GF-D8 (cell line): ENCODE measurements at regions not wholly inside any gene's neighbourhood (a gene's known extent, or its start where the extent isn't known, plus 50 kb on each side); places are given as distances from the start of the nearest gene placed in this dataset.

Experiments
- DNase-seq: peaks from one replicate; lab custom pipeline; 2025; lab: John Stamatoyannopoulos, UW

- DNase-seq = no peak
These were observed 58.3 kb upstream of the STXBP1 start for GRCh38 chr9:127553793-127554192.

DNA sequence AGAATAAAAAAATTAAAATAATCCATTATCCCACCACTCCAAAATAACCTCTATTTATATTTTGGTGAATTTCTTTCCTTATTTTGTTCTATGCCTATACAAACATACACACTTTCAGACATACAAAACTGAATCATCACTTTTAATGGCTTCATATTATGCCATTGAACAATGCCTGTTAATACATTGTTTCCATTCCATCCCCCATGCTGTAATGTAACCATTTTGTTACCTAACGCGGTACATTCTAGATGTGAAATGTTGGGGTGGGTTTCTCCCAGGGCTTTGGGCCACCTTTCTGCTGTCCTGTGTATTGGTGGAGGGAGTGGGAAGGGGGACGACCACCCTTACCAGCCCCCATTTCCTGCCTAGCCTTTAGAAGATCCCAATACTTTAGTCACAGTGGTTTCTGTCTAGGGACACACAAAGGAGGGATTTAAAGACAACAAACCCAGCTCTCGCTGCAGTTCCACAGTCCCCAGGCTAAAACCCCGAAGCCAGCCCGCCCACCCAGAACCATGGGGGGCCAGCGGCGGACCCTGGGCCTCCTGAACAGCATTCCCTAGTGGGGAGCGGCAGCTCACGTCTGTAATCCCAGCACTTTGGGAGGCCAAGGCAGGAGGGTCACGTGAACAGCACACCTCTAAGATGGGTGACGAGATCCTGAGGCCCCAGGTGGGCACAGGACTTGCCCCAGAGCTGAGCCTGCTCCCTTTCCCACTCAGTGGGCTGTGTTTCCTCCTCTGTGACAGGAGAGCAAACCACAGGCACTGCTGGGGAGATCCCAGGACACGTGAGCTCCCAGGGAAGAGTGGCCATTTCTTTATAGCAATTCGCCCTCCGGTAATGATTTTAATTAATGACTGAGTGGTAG lies 56.9 kb upstream of the STXBP1 start:
- DNase-seq = no peak

DNA sequence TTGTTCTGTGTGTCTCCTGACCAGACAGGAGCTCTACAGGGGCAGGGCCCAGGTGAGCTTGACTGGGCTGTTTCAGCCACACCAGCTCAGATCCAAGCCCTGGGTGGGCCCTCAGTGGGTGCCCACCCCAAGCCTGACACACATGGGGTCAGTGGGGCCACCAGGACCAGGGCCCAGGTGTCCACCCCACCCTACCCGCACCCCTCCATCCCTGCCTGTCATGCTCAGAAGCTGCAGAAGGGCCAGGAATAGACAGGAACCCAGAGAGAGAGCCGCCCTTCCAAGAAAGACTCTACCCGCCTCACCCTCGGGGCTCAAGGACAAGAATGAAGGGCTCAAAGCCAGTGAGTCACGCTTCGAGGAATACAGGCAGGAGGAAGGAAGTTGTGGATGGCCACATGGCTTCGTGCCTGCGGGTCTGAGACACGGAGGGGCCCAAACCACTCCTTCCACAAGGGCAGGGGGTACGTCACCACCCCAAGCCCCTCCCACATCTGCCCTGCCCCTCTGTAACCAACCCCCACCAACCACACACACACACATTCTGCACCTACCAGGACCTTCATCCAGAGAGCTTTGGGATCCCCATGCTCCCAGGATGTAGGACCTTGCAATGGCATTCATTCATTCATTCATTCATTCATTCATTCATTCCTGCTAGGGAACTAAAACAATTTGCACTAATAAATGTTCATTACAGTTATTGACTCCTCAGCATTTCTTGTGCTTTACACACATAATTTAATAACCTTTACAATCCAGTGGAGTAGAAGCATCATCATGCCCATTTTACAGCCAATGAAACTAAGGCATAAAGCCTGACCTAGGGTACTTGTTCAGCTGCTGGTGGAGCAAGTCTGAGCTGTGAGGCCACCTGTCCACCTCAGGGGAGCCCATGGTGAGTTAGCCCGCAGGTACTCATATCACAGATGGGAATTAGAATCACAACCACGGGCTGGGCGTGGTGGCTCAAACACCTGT lies 55.9 kb upstream of the STXBP1 start:
- DNase-seq = peak; percentile 91

DNA sequence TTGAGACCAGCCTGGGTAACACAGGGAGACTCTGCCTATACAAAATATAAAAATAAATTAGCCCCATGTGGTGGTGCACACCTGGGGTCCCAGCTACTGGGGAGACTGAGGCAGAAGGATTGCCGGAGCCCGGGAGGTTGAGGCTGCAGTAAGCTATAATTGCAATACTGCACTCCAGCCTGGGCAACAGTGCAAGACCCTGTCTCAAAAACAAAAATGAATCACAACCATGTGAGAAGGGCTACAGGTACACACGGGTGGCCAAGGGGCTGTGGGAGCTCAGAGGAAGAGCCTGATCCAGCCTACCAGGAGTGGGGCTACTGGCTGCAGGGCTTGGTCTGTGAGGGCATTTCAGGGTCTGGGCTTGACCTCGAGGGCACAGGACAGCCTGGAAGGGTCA lies 55.2 kb upstream of the STXBP1 start:
- DNase-seq = no peak

GRCh38 chr9:127557466-127557869 lies 54.6 kb upstream of the STXBP1 start:
- no peak for DNase-seq

- DNase-seq = no peak
These were observed 54.0 kb upstream of the STXBP1 start for GRCh38 chr9:127557998-127558546.

DNA sequence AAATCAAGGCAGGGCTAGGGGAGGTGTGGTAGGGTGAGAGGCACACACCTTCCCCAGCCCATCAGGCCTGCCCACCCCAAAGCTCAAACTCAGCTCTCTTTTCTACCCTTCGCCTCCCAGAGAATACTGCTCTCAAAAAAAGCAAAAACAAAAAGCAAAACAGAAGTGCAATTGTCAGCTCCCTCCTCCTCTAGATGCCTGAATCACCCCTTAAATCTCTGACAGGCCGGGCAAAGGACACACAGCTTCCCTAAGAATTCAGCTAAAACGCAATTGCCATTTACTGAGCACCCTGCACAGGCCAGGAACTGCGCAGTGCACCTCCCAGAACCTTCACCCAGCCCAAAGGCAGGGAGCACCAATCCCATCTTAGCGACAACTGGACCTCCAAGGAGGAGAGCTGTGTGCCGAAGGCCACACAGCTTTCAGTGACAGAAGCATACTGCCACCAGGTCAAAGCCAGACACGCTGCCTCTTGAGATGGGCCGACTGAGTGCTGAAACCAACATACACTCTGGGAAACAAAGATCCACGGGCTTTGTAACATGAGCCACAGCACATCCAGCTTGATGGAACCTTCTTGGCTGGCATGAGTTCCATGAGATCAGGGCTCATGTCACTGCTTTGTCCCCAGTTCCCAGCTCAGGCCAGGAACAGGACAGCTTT lies 53.4 kb upstream of the STXBP1 start:
- DNase-seq = no peak

GRCh38 chr9:127559247-127559680 lies 52.8 kb upstream of the STXBP1 start:
- DNase-seq = no peak

DNA sequence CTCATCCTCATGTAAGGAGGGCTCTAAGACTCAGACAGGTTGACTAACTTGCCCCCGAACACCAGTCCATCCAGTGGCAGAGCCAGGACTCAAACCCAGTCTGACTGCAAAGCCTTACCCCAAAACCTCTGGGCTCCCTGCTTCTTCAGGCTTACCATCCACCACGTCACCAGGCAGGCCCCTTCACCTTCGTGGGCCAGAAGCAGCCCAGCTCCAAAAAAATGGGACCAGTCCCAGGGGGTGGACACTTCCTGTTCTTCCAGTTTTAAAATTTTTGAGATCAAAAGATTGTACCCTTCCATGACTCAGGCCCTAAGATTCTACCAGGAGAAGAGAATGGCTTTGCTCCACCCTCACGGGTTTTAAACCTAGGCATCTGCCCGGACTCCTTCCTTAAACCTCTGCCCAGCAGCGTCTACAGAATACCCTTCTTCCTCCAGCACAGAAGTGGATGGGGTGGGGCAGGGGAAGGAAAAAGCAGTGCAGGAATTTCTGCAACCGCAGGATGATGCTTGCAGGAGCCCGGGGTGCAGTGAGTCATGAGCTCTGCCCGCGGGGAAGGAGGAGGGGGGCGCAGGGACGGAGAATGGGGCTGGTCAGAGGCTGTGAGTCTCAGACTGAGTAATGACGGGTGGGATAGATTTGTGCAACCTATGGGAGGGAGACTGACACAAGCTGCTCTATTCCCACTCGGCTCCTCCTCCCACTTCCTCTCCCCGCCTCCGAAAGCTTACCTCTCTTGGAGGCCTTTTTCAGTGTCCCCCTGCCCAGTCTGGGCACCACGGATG lies 50.4 kb upstream of the STXBP1 start:
- no peak for DNase-seq
